H7 (cell line): ENCODE measurements at regions not wholly inside any gene's neighbourhood (a gene's known extent, or its start where the extent isn't known, plus 50 kb on each side); places are given as distances from the start of the nearest gene placed in this dataset.
"Not testable (repeated sequence)": the region's sequence is repeated elsewhere in the genome, so short reads cannot be mapped to it uniquely, and the experiment has no call there.

Experiments used
- DNase-seq: peaks from one replicate; pipeline ENCODE4 v3.0.0; 2012
- H3K27me3 ChIP-seq: 2 replicates; pipeline ENCODE4 v1.6.0; 2011; ENCODE audit warnings: mild to moderate bottlenecking, low read length; ENCODE audit not compliant: control insufficient read depth, insufficient read depth
- H3K36me3 ChIP-seq: replicated peaks from 2 replicates; pipeline ENCODE4 v1.5.1; 2011; ENCODE audit warnings: low read length; ENCODE audit not compliant: control insufficient read depth, insufficient read depth
- H3K4me3 ChIP-seq: 2 replicates; pipeline ENCODE4 v1.5.1; 2011; ENCODE audit warnings: low read depth, mild to moderate bottlenecking, control low read depth, low read length, moderate library complexity; ENCODE audit not compliant: insufficient read depth

DNA sequence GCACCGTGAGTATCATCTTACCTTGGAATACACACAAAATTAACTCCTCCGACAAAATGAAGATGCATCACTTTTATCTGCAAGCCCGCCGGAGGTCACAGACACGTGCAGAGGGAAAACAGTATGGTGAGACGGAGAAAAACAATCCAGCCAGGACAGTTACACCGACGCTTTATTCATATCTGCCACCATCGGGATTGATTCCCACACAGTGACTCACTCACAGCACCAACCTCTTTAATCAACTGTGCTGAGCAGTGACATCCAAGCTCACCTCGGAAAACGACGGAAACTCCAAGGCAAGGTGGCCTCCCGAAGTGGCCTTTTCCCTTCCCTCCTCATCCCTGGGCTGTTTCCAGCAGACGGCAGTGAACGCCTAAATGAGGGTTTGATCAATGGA, 151.8 kb downstream of the NPIPA8 start:
- H3K36me3 ChIP-seq, DNase-seq, H3K4me3 ChIP-seq, H3K27me3 ChIP-seq: not testable (repeated sequence)

DNA sequence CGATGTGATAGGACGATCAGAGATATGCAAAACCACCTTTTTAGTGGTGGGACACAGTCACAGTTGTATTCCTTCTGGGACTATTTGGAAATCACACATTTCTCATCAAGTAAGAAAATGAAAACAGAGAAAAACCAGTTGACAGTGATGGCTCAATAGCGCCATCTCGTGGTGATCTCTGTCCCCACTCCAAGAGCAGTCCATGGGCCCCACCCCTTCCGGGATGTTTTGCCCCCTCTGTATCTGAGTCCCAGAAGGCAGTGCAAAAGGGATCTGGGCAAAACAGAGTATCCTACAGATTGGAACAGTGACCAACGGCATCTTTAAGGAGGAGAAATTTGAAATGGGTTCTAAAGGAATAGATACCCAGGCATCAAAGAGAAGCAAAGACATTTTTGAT, 155.5 kb downstream of the NPIPA8 start:
- H3K27me3 ChIP-seq, H3K36me3 ChIP-seq, DNase-seq, H3K4me3 ChIP-seq: not testable (repeated sequence)

DNA sequence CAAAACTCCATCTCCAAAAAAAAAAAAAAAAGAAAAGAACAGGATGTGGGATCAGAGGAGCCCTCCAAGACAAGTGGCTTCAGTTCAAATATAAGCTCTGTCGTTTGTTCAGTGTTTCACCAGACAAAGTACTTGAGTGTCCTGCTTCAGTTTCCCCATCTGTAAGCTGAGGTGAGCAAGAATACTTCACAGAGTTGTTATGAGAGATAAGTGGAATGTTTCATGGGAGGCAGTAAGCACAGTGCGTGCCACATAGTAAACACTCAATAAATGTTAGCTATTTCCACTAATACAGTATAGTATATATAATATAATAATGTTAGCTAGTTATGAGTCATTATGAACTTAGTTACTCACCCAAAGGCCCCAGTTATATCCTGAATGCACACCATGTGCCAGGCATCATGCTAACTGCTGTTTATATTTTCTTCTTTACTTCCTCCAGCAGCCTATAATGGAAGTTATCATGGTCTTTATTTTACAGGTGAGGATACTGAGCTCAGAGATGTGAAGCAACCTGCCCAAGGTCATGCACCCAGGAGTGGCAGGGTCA, 162.5 kb downstream of the NPIPA8 start:
- not testable (repeated sequence) for DNase-seq

DNA sequence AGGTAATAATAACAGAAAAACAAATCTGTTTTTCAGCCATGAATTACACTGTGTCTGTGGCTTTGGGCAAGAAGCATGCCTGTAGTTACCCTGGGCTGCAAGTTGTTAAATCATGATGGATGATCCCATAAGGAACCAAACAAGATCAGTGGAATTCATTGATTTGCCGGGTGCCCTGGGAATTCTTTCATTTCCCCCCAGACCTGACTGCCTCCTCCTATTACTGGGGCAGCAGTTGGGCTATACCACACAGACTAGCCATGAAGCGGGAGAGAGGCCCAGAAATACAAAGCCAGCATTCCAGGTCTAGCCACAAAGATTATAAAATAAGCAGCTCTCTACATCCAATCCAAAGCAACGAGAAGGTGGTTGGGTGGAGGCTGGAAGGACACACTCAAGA, 174.2 kb downstream of the NPIPA8 start:
- H3K4me3 ChIP-seq, H3K27me3 ChIP-seq, H3K36me3 ChIP-seq, DNase-seq: not testable (repeated sequence)

More for the DNA sequence above, 162.5 kb downstream of the NPIPA8 start:
- not testable (repeated sequence) for H3K4me3 ChIP-seq, H3K27me3 ChIP-seq, H3K36me3 ChIP-seq

DNA sequence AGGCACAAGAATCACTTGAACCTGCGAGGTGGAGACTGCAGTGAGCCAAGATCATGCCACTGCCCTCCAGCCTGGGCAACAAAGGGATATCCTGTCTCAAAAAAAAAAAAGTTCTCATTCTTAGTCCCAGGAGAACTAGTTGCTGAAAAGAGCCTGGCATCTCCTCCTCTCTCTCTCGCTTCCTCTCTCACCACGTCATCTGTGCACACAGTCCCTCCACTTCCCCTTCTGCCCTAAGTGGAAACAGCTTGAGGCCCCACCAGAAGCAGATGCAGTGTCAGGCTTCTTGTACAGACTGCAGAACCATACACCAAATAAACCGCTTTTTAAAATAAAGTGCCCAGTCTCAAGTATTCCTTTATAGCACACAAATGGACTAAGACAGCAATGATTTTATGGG, 175.3 kb downstream of the NPIPA8 start:
- H3K4me3 ChIP-seq, H3K27me3 ChIP-seq, DNase-seq, H3K36me3 ChIP-seq: not testable (repeated sequence)

DNA sequence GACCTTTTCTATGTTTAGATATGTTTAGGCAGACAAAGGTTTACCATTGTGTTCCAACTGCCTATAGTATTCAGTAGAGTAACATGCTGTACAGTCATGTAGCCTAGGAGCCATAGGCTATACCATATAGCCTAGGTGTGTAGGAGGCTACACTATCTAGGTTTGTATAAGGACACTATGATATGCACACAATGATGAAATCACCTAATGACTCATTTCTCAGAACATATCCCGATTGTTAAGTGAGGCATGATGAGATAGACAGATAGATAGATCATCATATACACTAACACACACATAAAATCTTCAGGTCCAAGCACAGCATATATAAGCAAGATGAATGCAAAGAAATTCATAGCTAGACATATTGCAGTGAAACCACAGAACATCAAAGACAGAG, 177.4 kb downstream of the NPIPA8 start:
- H3K36me3 ChIP-seq, H3K27me3 ChIP-seq, DNase-seq, H3K4me3 ChIP-seq: not testable (repeated sequence)

DNA sequence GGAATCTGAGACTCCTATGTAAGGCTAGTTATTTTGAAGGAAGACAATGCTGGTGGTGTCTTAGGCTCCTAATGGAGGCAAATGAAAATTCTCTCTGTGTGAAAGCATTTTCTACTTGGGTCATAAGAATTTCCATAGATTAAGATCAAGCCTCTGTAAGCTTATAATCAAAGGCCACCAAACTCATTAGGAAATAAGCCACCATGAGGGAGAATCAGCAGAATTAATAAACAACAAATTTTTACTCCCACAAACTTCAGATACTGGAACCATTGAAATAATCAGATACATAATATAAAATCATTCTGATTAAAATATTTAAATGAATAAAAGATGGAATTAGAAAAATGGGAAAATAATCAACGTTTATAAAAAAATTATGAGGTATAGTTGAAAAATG, 178.7 kb downstream of the NPIPA8 start:
- not testable (repeated sequence) for H3K36me3 ChIP-seq, DNase-seq, H3K4me3 ChIP-seq, H3K27me3 ChIP-seq

DNA sequence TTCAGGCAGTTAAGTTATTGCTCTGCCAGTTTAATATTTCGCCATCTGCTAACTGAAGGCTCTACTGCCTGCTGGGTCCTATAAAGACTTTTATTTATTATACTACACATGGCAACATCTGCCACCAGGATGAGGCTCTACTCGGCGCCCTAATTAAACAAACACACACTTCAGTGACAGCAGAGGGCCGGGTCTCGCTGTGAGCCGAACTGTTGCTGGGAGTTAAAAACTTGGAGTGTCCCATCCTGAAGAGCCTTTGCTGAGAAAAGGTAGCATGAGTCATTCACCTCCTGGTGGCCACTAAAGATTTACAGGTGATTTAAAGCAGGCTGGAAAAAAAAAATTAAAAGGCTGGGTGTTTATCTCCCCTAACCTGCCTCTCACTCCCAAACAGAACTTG, 183.7 kb downstream of the NPIPA8 start:
- not testable (repeated sequence) for DNase-seq, H3K36me3 ChIP-seq, H3K27me3 ChIP-seq, H3K4me3 ChIP-seq

DNA sequence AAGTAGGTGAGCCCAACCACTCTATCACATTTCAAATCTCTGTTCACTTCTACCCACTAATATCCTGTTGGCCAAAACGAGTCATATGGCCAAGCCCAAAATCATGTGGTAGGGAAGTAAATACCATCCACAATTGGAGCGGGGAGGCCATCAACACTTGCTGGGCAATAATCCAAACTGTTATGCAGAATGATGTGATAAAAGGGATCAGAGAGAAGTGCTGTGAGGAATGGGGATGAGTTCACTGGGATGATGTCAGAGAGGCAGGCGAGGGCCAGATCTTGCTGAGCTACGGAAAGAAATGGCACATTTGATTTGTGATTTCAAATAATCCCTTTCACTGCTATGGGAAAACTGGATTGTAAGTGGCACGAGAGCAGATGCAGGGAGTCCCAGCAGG, 188.4 kb downstream of the NPIPA8 start:
- DNase-seq, H3K4me3 ChIP-seq, H3K36me3 ChIP-seq, H3K27me3 ChIP-seq: not testable (repeated sequence)

DNA sequence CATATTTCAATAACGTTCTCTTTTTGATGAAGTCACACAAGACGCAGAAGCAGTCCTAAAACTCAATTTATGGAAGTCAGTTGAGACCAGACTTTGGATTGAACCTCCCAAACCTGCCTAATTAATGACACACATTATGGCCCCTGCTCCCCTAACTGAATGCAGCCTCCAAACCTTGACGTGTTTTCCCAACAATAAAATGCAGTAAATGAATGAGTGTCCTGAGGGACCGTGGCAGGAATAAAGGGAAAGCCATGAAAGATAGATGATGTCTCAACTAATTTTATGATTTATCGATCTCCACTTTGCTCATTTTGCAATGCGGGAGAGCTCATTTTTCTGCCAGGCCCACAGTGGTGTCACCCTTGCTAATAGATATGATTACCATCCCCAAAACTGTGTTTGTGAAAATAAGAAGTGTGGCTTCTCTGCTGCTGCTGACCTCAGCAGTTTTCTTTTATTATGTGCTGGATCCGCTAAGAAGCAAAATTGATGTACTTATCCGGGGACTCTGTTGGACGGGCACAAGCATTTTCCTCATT, 189.9 kb downstream of the NPIPA8 start:
- not testable (repeated sequence) for H3K4me3 ChIP-seq, DNase-seq, H3K36me3 ChIP-seq, H3K27me3 ChIP-seq

DNA sequence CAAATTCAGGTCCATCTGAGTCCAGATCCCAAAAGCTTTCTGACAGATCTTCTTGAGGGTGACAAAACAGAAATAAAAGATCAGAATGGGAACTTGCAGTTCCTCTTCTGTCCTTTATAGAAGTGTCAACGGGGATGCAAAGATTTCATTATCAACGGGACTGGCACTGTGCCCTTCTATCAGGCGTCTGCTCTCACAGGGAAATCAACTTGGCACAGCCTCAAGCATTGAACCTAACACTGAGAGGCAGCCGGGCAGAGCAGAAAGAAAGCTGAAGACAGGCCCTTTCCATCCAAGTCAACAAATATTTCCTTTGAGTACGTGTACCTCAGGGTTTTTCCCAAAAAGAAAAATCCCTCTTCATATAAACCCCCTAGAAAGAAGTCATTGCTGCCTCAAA, 194.5 kb downstream of the NPIPA8 start:
- DNase-seq, H3K36me3 ChIP-seq, H3K4me3 ChIP-seq, H3K27me3 ChIP-seq: not testable (repeated sequence)

DNA sequence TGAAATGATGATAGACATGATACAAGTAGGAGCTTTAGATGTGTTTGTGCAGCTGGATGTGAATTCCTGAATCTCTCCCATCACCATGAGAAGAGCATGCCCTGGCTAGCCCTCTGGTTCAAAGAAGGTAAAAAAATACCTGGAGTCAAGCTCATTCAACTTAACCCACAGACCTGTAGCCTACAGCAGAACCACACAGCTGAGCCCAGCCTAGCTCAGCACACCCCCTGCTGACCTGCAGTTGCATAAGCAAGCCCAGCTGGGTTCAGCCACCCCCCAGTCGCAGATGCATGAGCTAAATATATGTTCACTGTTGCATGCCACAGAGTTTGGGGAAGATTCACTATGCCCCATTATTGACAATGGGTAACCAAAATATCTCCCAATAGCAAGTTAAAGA, 200.2 kb downstream of the NPIPA8 start:
- not testable (repeated sequence) for H3K27me3 ChIP-seq, H3K4me3 ChIP-seq, DNase-seq, H3K36me3 ChIP-seq

DNA sequence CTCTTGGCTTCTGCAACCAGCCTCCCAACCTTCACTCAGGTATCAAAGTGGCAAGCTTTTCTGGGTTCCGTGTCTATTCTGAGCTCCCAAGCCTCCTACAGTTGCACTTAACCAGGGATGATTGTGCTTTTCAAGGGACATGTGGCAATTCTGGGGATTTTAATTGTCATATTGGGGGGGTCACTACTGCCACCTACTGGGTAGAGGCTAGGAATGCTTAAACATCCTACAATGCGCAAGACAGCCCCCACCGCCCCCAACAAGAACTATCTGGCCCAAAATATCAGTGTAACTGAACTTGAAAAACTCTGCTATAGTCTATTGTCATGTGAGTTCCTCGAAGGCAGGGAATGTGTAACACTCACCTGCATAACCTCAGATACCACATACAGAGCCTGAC, 201.5 kb downstream of the NPIPA8 start:
- not testable (repeated sequence) for H3K4me3 ChIP-seq, DNase-seq, H3K36me3 ChIP-seq, H3K27me3 ChIP-seq

DNA sequence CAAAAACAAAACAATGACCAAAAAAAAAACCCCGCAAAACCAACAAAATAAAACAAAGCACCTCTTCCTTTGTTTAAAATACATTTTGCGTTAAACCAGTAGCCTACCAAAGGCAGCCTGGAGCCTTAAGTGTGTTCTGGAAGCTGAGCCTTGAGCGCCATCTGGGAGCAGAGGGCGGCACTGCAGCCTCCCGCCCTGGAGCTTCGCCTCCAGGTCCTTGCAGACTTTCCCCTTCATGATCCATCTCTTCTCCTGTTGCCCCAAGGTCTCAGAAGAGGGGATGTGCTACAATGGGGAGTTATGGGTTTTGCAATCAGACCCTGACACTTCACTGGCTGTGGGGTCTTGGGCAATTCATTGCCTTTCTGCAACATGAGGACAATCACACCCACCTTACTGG, 204.9 kb downstream of the NPIPA8 start:
- H3K4me3 ChIP-seq, DNase-seq, H3K36me3 ChIP-seq, H3K27me3 ChIP-seq: not testable (repeated sequence)

DNA sequence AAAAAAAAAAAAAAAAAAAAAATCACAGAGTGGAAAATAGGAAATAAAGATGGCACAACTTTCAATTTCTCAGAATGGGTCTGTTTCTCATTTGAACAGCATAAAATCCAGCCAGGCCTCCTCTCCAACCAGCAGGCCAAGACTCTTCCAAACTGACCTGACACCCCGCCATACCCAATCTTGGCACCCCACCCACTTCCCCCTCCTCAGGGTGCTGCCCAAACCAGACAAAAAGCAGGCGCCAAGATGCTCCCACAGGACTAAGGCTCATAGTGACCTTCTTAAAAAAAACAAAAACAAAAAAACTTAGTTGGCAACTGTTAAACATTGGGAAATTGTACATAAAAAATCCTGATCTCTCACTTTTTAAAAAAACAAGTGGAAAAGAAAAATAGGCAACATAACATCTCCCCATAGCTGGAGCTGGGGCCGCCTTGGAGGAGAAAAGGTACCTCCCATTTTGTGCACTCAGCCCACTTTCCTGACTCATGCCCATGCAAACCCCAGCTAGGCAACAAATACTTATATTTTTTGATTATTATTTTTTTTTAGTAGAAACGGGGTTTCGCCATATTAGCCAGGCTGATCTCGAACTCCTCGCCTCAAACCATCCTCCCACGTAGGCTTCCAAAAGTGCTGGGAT, 205.9 kb downstream of the NPIPA8 start:
- not testable (repeated sequence) for DNase-seq, H3K4me3 ChIP-seq, H3K36me3 ChIP-seq, H3K27me3 ChIP-seq

DNA sequence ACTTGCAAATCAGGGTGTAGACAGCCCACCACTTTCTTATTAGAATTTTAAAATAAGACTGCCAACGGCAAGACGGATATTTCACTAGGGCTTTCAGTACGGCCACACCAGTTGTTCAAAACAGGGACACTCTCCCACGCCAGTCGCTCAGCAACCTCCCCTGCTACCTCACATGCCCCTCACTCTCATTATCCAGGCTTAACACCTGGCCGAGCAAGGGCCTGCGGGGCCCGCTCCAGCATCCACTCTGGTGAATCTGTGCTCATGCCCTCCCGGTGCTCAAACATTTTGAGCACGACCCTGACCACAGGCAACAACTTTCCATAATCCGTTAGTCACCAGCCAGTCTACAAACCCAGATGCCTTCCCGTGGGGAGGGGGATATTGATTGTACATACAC, 209.5 kb downstream of the NPIPA8 start:
- H3K27me3 ChIP-seq, H3K36me3 ChIP-seq, H3K4me3 ChIP-seq, DNase-seq: not testable (repeated sequence)
